GM21723 (cell line): ENCODE measurements at regions not wholly inside any gene's neighbourhood (a gene's known extent, or its start where the extent isn't known, plus 50 kb on each side); places are given as distances from the start of the nearest gene placed in this dataset.

Source experiments
- ATAC-seq: cut with Tn5 transposase; IDR thresholded peaks from one replicate; pipeline ENCODE4 v1.9.1; 2021; ENCODE audit warnings: mild to moderate bottlenecking, moderate library complexity; ENCODE audit not compliant: unreplicated experiment

- ATAC-seq: no peak
Measured at GRCh38 chr2:122739732-122740593, 984.5 kb downstream of the TSN start.

DNA sequence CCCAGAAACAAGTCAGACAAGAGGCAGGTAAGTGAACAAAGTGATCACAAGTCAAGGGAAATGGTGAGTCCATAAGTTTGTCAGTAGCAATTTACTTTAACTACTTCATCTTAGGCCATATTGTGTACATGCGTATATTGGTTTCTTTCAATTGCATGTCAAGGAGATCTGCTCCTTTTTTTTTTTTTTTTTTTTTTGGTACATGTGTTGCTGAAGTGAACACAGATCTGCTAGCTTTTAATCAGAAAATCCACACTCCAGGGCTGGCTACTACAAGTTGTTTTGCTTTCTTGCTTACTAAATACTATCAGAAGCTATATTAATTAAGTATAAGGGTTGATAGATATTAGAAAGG lies 985.1 kb downstream of the TSN start:
- no peak for ATAC-seq

DNA sequence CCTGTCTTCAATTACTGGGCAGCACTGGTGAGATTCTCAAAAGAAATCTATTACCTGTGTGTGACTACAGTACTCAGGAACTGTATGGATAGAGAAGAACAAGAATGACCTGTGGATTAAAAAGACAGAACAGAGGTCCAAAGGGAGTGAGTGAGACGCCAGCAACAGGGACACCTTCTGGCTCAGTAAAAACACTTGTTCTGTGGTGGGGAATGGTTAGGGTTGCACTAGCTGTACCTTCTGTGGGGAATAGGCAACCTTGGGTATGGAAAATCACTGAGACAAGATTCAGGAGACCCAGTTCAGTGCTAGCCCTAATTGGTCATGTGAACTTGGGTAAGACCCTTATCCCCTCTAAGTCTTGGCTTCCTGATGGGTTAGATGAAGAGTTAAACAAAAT lies 986.0 kb downstream of the TSN start:
- no peak for ATAC-seq

GRCh38 chr2:122743021-122743675 lies 987.7 kb downstream of the TSN start:
- no peak for ATAC-seq

- ATAC-seq: no peak
Measured at GRCh38 chr2:122745603-122746002, 990.2 kb downstream of the TSN start.

DNA sequence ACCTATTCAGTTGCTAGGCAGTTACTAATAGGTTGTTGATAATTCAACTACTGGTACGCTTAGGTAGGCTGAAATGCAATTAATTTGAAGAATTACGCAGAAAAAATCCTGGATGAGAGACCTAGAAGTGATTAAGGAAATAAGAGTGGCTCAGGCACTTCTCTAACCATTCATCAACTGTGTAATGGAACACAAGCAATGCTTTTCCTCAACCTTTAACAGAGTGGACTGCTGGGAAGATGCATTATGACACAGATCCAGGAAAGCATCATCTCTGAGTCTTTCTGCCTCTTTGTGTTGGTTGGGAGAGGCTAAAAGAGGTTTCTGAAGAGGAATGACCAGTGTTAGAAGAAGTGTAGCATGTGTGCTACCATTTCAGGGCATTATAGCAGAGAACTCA lies 992.2 kb downstream of the TSN start:
- ATAC-seq: no peak

DNA sequence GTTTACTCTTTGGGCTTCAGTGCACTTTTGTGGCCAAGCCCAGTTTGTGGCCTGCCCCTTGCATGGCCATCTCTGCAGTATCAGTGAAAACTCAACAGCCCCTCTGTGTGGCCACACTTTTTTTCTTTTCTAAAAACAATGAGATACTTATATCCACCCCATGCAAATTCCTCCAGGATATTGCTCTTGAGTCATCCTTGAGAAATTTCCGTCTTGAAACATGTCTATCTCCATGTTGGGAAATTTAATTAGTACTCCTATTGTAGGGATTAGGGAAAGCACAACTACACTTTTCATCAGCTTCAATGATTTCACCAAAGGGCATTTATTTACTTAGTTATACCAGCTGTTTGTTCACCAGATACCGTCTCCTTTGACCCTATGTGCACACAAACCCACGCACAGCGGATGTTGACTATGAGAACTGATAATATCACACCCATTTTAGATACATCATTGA lies 993.1 kb downstream of the TSN start:
- ATAC-seq: no peak

- ATAC-seq: no peak
Measured at GRCh38 chr2:122749405-122749804, 994.0 kb downstream of the TSN start.

GRCh38 chr2:122750095-122750494 lies 994.6 kb downstream of the TSN start:
- ATAC-seq: no peak

DNA sequence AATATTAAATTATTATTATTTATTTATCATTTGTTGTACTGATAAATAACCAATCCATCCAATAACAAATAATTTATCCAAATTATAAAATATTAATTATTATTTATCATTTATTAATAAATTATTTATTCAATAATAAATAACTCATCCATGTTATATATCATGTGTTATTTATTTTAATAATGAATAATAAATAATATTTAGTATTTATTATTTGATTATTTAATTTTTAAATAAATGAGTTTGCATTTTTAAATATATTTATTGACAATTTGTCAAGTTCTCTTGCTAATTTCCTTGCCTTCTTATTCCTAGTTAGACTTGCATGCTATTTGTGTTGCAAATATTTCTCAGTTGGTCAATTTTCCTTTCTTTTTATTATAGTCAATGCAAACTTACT lies 995.4 kb downstream of the TSN start:
- no peak for ATAC-seq

GRCh38 chr2:122753336-122753735 lies 997.9 kb downstream of the TSN start:
- no peak for ATAC-seq

GRCh38 chr2:122754561-122754960 lies 999.1 kb downstream of the TSN start:
- ATAC-seq: no peak

DNA sequence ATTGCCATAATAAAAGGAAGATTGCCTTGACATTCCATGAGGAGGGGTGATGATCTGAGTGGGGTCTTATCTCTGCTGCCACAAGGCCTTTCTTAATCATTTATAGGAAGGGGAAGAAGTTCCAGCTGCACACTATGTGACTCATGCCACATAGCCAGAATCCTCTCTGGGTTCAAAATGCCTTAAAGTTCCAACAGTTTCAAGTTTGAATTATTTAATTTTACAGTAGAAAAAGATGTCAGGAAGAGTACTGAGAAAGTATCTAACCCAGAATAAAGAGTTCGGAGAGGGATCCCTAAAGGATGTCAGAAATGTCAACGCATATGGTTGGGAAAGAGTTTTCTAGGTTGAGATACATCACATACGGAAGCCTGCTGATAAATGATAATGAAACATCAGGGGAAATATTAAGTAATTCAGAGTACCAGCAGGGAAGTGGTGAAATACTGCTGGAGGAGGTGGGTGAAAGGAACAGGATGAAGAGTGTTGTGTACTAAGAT lies 999.9 kb downstream of the TSN start:
- no peak for ATAC-seq

- no peak for ATAC-seq
Measured at GRCh38 chr2:122758967-122759366, 1003.5 kb downstream of the TSN start.

- ATAC-seq: no peak
Measured at GRCh38 chr2:122764014-122764413, 1008.6 kb downstream of the TSN start.

GRCh38 chr2:122780251-122780650 lies 1024.8 kb downstream of the TSN start:
- ATAC-seq: no peak

- no peak for ATAC-seq
Measured at GRCh38 chr2:122794100-122794499, 1038.6 kb downstream of the TSN start.

GRCh38 chr2:122795763-122796162 lies 1040.3 kb downstream of the TSN start:
- ATAC-seq: no peak

DNA sequence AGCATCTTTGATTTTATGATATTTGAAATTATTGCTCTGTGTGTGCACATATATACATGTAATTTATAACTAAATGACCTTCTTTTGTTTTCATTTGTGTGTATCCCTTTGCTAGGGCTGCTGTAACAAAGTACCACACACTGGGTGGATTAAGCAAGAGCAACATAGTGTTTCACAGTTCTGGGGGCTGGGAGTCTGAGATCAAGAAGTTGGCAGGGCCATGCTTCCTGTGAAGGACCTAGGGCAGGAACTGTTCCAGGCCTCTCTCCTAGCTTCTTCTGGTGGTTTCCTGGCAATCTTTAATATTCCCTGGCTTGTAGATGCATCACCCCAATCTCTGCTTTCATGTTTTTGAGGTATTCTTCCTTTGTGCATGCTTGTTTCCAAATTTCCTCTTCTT lies 1043.9 kb downstream of the TSN start:
- ATAC-seq: no peak

- ATAC-seq: no peak
Measured at GRCh38 chr2:122800781-122801180, 1045.3 kb downstream of the TSN start.

DNA sequence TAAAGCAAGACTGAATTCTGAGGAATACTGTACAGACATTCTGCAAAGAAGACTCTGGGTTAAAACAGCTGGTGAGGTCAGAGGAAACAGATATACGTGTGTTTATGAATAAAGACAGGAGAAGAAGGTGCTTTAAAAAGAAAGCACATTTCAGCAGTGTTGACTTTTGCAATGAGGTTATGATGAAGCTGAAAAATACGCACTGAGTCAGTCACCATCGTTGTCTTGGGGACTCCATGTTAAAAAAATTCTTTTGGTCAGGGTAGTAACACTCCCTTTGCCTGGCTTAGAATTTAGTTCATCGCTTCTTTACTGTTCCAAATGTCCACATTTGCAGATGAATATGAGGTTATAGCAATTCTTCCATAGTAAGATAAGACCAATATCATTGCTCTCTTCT lies 1049.0 kb downstream of the TSN start:
- ATAC-seq: no peak

- ATAC-seq: no peak
Measured at GRCh38 chr2:122805346-122805745, 1049.9 kb downstream of the TSN start.
